Epithelial cell of esophagus (primary cell): ENCODE measurements at regions not wholly inside any gene's neighbourhood (a gene's known extent, or its start where the extent isn't known, plus 50 kb on each side); places are given as distances from the start of the nearest gene placed in this dataset.

Experiments used
- DNase-seq: peaks from one replicate; pipeline ENCODE4 v3.0.0; 2010; ENCODE audit warnings: low read depth
- H3K4me3 ChIP-seq: 2 replicates; pipeline ENCODE4 v1.5.1; 2011; ENCODE audit warnings: mild to moderate bottlenecking, low read length, control low read depth
- CTCF ChIP-seq: IDR thresholded peaks from 2 replicates; pipeline ENCODE4 v1.5.1; 2011; ENCODE audit warnings: low read depth, mild to moderate bottlenecking, low read length, control low read depth, inconsistent platforms; ENCODE audit not compliant: insufficient read depth; ENCODE audit errors: missing control alignments

GRCh38 chr18:54774981-54775665, 53.2 kb upstream of the RAB27B start:
- DNase-seq, result peak; percentile 30
- no peak overlapping the region for H3K4me3 ChIP-seq
- no peak for TF ChIP-seq CTCF

GRCh38 chr18:54775686-54776085, 52.6 kb upstream of the RAB27B start:
- peak; percentile 64 for TF ChIP-seq CTCF
- H3K4me3 ChIP-seq, result no peak overlapping the region
- peak; percentile 83 for DNase-seq

GRCh38 chr18:54776282-54776977, 51.8 kb upstream of the RAB27B start:
- H3K4me3 ChIP-seq, result no peak overlapping the region
- DNase-seq, result peak; percentile 99
- no peak for TF ChIP-seq CTCF

- no peak for DNase-seq
- no peak overlapping the region for H3K4me3 ChIP-seq
- TF ChIP-seq CTCF, result no peak
These were observed 51.0 kb upstream of the RAB27B start for GRCh38 chr18:54777118-54777791.

- H3K4me3 ChIP-seq, result no peak overlapping the region
- DNase-seq, result no peak
- no peak for TF ChIP-seq CTCF
These were observed 50.3 kb upstream of the RAB27B start for GRCh38 chr18:54777989-54778388.
